Astrocyte of the hippocampus (primary cell): ENCODE measurements at regions not wholly inside any gene's neighbourhood (a gene's known extent, or its start where the extent isn't known, plus 50 kb on each side); places are given as distances from the start of the nearest gene placed in this dataset.
"Not testable (repeated sequence)": the region's sequence is repeated elsewhere in the genome, so short reads cannot be mapped to it uniquely, and the experiment has no call there.

Experiments
- DNase-seq: peaks from one replicate; pipeline ENCODE4 v3.0.0; 2011; ENCODE audit warnings: low read depth, low spot score

GRCh38 chrX:86887341-86887740, 630.3 kb upstream of the KLHL4 start:
- DNase-seq: no peak

GRCh38 chrX:86910027-86910426, 607.6 kb upstream of the KLHL4 start:
- DNase-seq: no peak

GRCh38 chrX:86910602-86911311, 606.8 kb upstream of the KLHL4 start:
- no peak for DNase-seq

GRCh38 chrX:86914569-86914968, 603.0 kb upstream of the KLHL4 start:
- no peak for DNase-seq

- DNase-seq: no peak
These were observed 599.6 kb upstream of the KLHL4 start for GRCh38 chrX:86917959-86918358.

- DNase-seq: no peak
These were observed 587.2 kb upstream of the KLHL4 start for GRCh38 chrX:86930419-86930818.

- no peak for DNase-seq
These were observed 581.6 kb upstream of the KLHL4 start for GRCh38 chrX:86935988-86936387.

GRCh38 chrX:86946569-86946968, 571.0 kb upstream of the KLHL4 start:
- DNase-seq: peak; percentile 4

GRCh38 chrX:86964321-86964720, 553.3 kb upstream of the KLHL4 start:
- no peak for DNase-seq

- no peak for DNase-seq
These were observed 536.2 kb upstream of the KLHL4 start for GRCh38 chrX:86981326-86981879.

GRCh38 chrX:86987351-86987750, 530.3 kb upstream of the KLHL4 start:
- not testable (repeated sequence) for DNase-seq

GRCh38 chrX:87003031-87003430, 514.6 kb upstream of the KLHL4 start:
- DNase-seq: no peak

- DNase-seq: no peak
These were observed 512.4 kb upstream of the KLHL4 start for GRCh38 chrX:87005183-87005582.

- DNase-seq: no peak
These were observed 511.7 kb upstream of the KLHL4 start for GRCh38 chrX:87005885-87006284.

- no peak for DNase-seq
These were observed 511.0 kb upstream of the KLHL4 start for GRCh38 chrX:87006561-87006960.

- no peak for DNase-seq
These were observed 500.4 kb upstream of the KLHL4 start for GRCh38 chrX:87017210-87017609.

- not testable (repeated sequence) for DNase-seq
These were observed 484.5 kb upstream of the KLHL4 start for GRCh38 chrX:87033115-87033514.

GRCh38 chrX:87045352-87045751, 472.2 kb upstream of the KLHL4 start:
- DNase-seq: no peak

GRCh38 chrX:87049567-87049966, 468.0 kb upstream of the KLHL4 start:
- no peak for DNase-seq

GRCh38 chrX:87063642-87064041, 454.0 kb upstream of the KLHL4 start:
- peak; percentile 1 for DNase-seq

- peak; percentile 3 for DNase-seq
These were observed 453.1 kb upstream of the KLHL4 start for GRCh38 chrX:87064502-87064901.

GRCh38 chrX:87067795-87068369, 449.7 kb upstream of the KLHL4 start:
- no peak for DNase-seq

- DNase-seq: no peak
These were observed 439.4 kb upstream of the KLHL4 start for GRCh38 chrX:87078231-87078630.
